DND-41 (cell line): ENCODE measurements at regions not wholly inside any gene's neighbourhood (a gene's known extent, or its start where the extent isn't known, plus 50 kb on each side); places are given as distances from the start of the nearest gene placed in this dataset.

Experiments
- ATAC-seq: fragments of 200-7000 bp; cut with Tn5 transposase; 3 replicates; pipeline ENCODE4 v1.9.1; 2021; ENCODE audit warnings: low read depth; ENCODE audit not compliant: insufficient read depth
- DNase-seq: peaks from one replicate; pipeline ENCODE4 v3.0.0-alpha.2; 2020
- H2AFZ ChIP-seq: 2 replicates; pipeline ENCODE4 v1.6.0; 2012; ENCODE audit warnings: low read depth, low read length
- H3K27ac ChIP-seq: 2 replicates; pipeline ENCODE4 v1.5.1; 2012; ENCODE audit warnings: low read length, inconsistent platforms
- H3K27me3 ChIP-seq: fragments of 200-600 bp; sonication (generic); 2 replicates; pipeline ENCODE4 v1.6.0; 2012; ENCODE audit warnings: low read length, mild to moderate bottlenecking, inconsistent platforms; ENCODE audit not compliant: insufficient read depth, poor library complexity
- H3K36me3 ChIP-seq: 2 replicates; pipeline ENCODE4 v1.5.1; 2012; ENCODE audit warnings: low read length, inconsistent platforms; ENCODE audit not compliant: insufficient read depth
- H3K4me1 ChIP-seq: 2 replicates; pipeline ENCODE4 v1.5.1; 2012; ENCODE audit warnings: mild to moderate bottlenecking, low read length; ENCODE audit not compliant: insufficient read depth
- H3K4me2 ChIP-seq: 2 replicates; pipeline ENCODE4 v1.6.0; 2012; ENCODE audit warnings: mild to moderate bottlenecking, moderate library complexity, low read length, inconsistent platforms; ENCODE audit not compliant: insufficient read depth
- H3K4me3 ChIP-seq, 2 experiments: fragments of 200-600 bp in 1 of 2; shearing (Covaris generic) in 1 of 2; 2 replicates each; pipeline ENCODE4 v1.5.1; 2012 to 2016; ENCODE audit warnings: inconsistent platforms in 2 of 2, low read length in 2 of 2, mild to moderate bottlenecking in 2 of 2, low read depth in 1 of 2, moderate library complexity in 1 of 2
- H3K79me2 ChIP-seq: 2 replicates; pipeline ENCODE4 v1.6.0; 2012; ENCODE audit warnings: low read length, inconsistent platforms; ENCODE audit not compliant: insufficient read depth
- H3K9ac ChIP-seq: 2 replicates; pipeline ENCODE4 v1.6.0; 2012; ENCODE audit warnings: low read depth, mild to moderate bottlenecking, inconsistent platforms, low read length, moderate library complexity
- H3K9me3 ChIP-seq: 2 replicates; pipeline ENCODE4 v1.5.1; 2012; ENCODE audit warnings: low read length, moderate library complexity, mild to moderate bottlenecking, inconsistent platforms; ENCODE audit not compliant: insufficient read depth, severe bottlenecking
- H4K20me1 ChIP-seq: 2 replicates; pipeline ENCODE4 v1.6.0; 2012; ENCODE audit warnings: low read length; ENCODE audit not compliant: insufficient read depth
- EZH2 ChIP-seq: IDR thresholded peaks from 3 replicates; pipeline ENCODE4 v1.6.1; 2012; ENCODE audit warnings: borderline replicate concordance, low read depth, mild to moderate bottlenecking, moderate library complexity, low read length, inconsistent platforms; ENCODE audit not compliant: severe bottlenecking
- TF ChIP-seq, protein P1 (sequence below): IDR thresholded peaks from 2 replicates; pipeline ENCODE4 v1.5.1; 2012; ENCODE audit warnings: borderline replicate concordance, low read length, moderate library complexity, mild to moderate bottlenecking; ENCODE audit not compliant: poor library complexity, severe bottlenecking; ENCODE audit errors: extremely low read depth

DNA sequence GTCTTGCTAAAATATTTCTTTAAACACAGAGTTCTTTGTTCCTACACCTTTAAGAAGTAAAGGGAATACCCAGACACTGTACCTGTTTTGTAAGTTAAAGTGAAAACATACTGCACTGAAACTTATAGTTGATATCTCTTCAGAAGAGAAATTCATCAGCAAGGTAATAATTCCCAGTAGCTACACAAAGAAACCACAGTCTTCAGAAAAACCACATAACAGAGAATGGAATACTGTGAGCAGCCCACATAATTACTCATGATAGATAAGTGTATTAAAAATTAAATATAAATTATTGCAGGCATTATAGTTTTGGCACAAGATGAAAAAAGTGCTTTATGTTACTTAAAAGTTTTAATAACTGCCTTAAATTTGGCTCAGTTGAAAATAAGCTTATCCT is 276.6 kb downstream of the SETD4 start:
- H4K20me1 ChIP-seq, result no peaks in the 10 kb centered on the region
- H3K36me3 ChIP-seq, result no peaks in the 10 kb centered on the region
- peaks cover 9% of the 10 kb centered on the region for H3K4me1 ChIP-seq
- H3K4me2 ChIP-seq, result no peak overlapping the region
- no peak for DNase-seq
- H3K27ac ChIP-seq, result no peak overlapping the region
- H3K79me2 ChIP-seq, result no peaks in the 10 kb centered on the region
- TF ChIP-seq, protein P1, sequence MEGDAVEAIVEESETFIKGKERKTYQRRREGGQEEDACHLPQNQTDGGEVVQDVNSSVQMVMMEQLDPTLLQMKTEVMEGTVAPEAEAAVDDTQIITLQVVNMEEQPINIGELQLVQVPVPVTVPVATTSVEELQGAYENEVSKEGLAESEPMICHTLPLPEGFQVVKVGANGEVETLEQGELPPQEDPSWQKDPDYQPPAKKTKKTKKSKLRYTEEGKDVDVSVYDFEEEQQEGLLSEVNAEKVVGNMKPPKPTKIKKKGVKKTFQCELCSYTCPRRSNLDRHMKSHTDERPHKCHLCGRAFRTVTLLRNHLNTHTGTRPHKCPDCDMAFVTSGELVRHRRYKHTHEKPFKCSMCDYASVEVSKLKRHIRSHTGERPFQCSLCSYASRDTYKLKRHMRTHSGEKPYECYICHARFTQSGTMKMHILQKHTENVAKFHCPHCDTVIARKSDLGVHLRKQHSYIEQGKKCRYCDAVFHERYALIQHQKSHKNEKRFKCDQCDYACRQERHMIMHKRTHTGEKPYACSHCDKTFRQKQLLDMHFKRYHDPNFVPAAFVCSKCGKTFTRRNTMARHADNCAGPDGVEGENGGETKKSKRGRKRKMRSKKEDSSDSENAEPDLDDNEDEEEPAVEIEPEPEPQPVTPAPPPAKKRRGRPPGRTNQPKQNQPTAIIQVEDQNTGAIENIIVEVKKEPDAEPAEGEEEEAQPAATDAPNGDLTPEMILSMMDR, result no peak
- TF ChIP-seq EZH2, result no peak
- H3K4me3 ChIP-seq, result no peak overlapping the region
- H3K9me3 ChIP-seq, result no peaks in the 10 kb centered on the region
- no peak overlapping the region for H2AFZ ChIP-seq
- H3K27me3 ChIP-seq, result no peaks in the 10 kb centered on the region
- H3K9ac ChIP-seq, result no peak overlapping the region
- peak; percentile 80 for ATAC-seq

DNA sequence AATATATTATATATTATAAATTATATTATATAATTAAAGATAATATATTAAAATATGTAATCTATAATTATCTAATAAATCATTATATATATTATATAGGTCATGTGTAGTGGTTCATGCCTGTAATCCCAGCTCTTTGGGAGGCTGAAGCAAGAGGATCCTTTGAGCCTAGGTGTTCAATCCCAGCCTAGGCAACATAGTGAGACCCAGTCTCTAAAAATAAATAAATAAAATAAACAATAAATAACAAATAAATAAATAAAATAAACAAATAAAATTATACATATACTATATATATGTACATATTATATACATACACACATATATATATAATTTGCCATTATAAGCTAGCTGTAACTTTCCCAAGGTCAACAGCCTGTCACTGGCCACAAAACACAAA is 277.7 kb downstream of the SETD4 start:
- Histone ChIP-seq H4K20me1 (no peaks in the 10 kb centered on the region), H3K4me3 (no peak overlapping the region), H3K79me2 (no peaks in the 10 kb centered on the region), H3K9ac (no peak overlapping the region), H3K4me1 (peaks cover 9% of the 10 kb centered on the region), H2AFZ (no peak overlapping the region), H3K4me2 (no peak overlapping the region), H3K36me3 (no peaks in the 10 kb centered on the region), H3K27ac (no peak overlapping the region), H3K9me3 (no peaks in the 10 kb centered on the region), H3K27me3 (no peaks in the 10 kb centered on the region)
- TF ChIP-seq EZH2, result no peak
- TF ChIP-seq, protein P1, result no peak
- DNase-seq (no peak), ATAC-seq (no peak)

DNA sequence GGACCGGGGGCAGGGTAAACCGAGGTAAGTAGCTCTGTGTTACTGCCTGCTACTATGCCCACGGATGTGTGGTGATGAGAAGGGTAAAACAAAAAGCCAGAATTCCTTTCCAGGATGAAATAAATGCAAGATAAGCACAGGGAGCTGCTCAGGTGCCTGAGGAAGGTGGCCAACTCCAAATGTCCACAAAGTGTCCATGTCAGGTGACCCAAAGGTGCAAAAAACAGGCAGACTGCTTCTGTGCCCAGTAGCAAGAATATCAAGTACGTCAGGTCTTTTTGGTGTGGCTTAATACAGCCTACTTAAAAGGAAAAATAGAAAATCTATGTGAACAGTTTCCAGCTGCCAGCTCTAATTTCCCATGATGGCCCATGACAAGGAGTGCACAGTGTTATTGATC is 279.3 kb downstream of the SETD4 start:
- Histone ChIP-seq H3K27me3 (no peaks in the 10 kb centered on the region), H3K9ac (no peak overlapping the region), H3K4me2 (no peak overlapping the region), H2AFZ (no peak overlapping the region), H3K4me3 (no peak overlapping the region), H3K36me3 (no peaks in the 10 kb centered on the region), H3K27ac (no peak overlapping the region), H3K9me3 (no peaks in the 10 kb centered on the region), H4K20me1 (no peaks in the 10 kb centered on the region), H3K4me1 (peaks cover 9% of the 10 kb centered on the region), H3K79me2 (no peaks in the 10 kb centered on the region)
- no peak for TF ChIP-seq EZH2
- TF ChIP-seq, protein P1, result no peak
- ATAC-seq, result no peak
- DNase-seq, result no peak
